ENCODE measurements at regions not wholly inside any gene's neighbourhood (a gene's known extent, or its start where the extent isn't known, plus 50 kb on each side); places are given as distances from the start of the nearest gene placed in this dataset.

- ChIA-PET SMC1A (ENCODE audit: uncharacterized antibody, unreplicated experiment) (no interaction called here), RAD21 (ENCODE audit: unreplicated experiment) (no interaction called here), POLR2A (no interaction called here), CTCF (no interaction called here)
- H3K9ac ChIP-seq (ENCODE audit: control insufficient read depth, insufficient read depth, low read length): no peak overlapping the region
- ATAC-seq: no peak
- no peak overlapping the region for H3K4me3 ChIP-seq
- no TSS peak for BruUV-seq (replicated peaks)
- no peak overlapping the region for H2AFZ ChIP-seq (ENCODE audit: control insufficient read depth, low read depth, low read length)
- FAIRE-seq: no peak
- intact Hi-C loops (cut with micrococcal nuclease; ENCODE audit: unreplicated experiment) (no loop called here), in situ Hi-C loops (cut with MboI) (no loop called here)
- H3K4me2 ChIP-seq (ENCODE audit: control insufficient read depth, insufficient read depth): no peak overlapping the region
- H3K27ac ChIP-seq (ENCODE audit: control insufficient read depth, insufficient read depth): no peak overlapping the region
- H3K79me2 ChIP-seq (ENCODE audit: control insufficient read depth, insufficient read depth, low read length): no peaks in the 10 kb centered on the region
- TF ChIP-seq EP300 (IDR thresholded peaks at IDR 0.05; ENCODE audit: borderline replicate concordance in 1 of 2, control insufficient read depth in 1 of 2, low read depth in 2 of 2, low read length in 2 of 2): no peak
- TF ChIP-seq ASH2L (IDR thresholded peaks at IDR 0.05; ENCODE audit: borderline replicate concordance, low read depth): no peak
- no peak for TF ChIP-seq SREBF2 (IDR thresholded peaks at IDR 0.05; ENCODE audit: low read length)
- TF ChIP-seq SRF (IDR thresholded peaks at IDR 0.05; ENCODE audit: low read depth in 2 of 2, low read length in 2 of 2): no peak
- TF ChIP-seq CREM (IDR thresholded peaks at IDR 0.05; ENCODE audit: low read depth): no peak
- TF ChIP-seq, protein P1, sequence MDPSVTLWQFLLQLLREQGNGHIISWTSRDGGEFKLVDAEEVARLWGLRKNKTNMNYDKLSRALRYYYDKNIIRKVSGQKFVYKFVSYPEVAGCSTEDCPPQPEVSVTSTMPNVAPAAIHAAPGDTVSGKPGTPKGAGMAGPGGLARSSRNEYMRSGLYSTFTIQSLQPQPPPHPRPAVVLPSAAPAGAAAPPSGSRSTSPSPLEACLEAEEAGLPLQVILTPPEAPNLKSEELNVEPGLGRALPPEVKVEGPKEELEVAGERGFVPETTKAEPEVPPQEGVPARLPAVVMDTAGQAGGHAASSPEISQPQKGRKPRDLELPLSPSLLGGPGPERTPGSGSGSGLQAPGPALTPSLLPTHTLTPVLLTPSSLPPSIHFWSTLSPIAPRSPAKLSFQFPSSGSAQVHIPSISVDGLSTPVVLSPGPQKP (IDR thresholded peaks at IDR 0.05; ENCODE audit: low read depth, low read length): no peak
- no peak for TF ChIP-seq SPI1 (IDR thresholded peaks at IDR 0.05; ENCODE audit: borderline replicate concordance, insufficient read depth, low read depth, low read length)
- no peak for TF ChIP-seq POLR2AphosphoS5 (IDR thresholded peaks at IDR 0.05; ENCODE audit: low read length)
- TF ChIP-seq SMAD1 (IDR thresholded peaks at IDR 0.05; ENCODE audit: low read depth, partially characterized antibody): no peak
- TF ChIP-seq, protein P2, sequence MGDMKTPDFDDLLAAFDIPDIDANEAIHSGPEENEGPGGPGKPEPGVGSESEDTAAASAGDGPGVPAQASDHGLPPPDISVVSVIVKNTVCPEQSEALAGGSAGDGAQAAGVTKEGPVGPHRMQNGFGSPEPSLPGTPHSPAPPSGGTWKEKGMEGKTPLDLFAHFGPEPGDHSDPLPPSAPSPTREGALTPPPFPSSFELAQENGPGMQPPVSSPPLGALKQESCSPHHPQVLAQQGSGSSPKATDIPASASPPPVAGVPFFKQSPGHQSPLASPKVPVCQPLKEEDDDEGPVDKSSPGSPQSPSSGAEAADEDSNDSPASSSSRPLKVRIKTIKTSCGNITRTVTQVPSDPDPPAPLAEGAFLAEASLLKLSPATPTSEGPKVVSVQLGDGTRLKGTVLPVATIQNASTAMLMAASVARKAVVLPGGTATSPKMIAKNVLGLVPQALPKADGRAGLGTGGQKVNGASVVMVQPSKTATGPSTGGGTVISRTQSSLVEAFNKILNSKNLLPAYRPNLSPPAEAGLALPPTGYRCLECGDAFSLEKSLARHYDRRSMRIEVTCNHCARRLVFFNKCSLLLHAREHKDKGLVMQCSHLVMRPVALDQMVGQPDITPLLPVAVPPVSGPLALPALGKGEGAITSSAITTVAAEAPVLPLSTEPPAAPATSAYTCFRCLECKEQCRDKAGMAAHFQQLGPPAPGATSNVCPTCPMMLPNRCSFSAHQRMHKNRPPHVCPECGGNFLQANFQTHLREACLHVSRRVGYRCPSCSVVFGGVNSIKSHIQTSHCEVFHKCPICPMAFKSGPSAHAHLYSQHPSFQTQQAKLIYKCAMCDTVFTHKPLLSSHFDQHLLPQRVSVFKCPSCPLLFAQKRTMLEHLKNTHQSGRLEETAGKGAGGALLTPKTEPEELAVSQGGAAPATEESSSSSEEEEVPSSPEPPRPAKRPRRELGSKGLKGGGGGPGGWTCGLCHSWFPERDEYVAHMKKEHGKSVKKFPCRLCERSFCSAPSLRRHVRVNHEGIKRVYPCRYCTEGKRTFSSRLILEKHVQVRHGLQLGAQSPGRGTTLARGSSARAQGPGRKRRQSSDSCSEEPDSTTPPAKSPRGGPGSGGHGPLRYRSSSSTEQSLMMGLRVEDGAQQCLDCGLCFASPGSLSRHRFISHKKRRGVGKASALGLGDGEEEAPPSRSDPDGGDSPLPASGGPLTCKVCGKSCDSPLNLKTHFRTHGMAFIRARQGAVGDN (IDR thresholded peaks at IDR 0.05): no peak
- no peak for TF ChIP-seq SMAD5 (IDR thresholded peaks at IDR 0.05; ENCODE audit: low read depth)
- TF ChIP-seq ZNF384 (IDR thresholded peaks at IDR 0.05; ENCODE audit: borderline replicate concordance, low read depth, low read length): no peak
- no peak for TF ChIP-seq NR2F1 (conservative IDR thresholded peaks at IDR 0.05)
- TF ChIP-seq FOXM1 (IDR thresholded peaks at IDR 0.05; ENCODE audit: low read depth, low read length): no peak
- peaks cover 0 to 3% of the 10 kb centered on the region in 2 experiments; a peak in 3 of 4 replicates for H3K27me3 ChIP-seq (replicated peaks in 1 of 2; ENCODE audit: control insufficient read depth in 2 of 2, insufficient read depth in 2 of 2, low read length in 1 of 2)
- H4K20me1 ChIP-seq (ENCODE audit: control insufficient read depth, insufficient read depth): no peaks in the 10 kb centered on the region
- 0% methylated on average over 1 of the region's 1 CpG for WGBS (ENCODE audit: insufficient coverage, insufficient replicate concordance, low lambda C conversion rate, missing lambda C conversion rate)
- no peak for DNase-seq (ENCODE audit: low read depth, low spot score)
- H3K36me3 ChIP-seq (ENCODE audit: control insufficient read depth in 2 of 2, insufficient read depth in 2 of 2, low read length in 1 of 2): no peaks in the 10 kb centered on the region
- no peaks in the 10 kb centered on the region for H3K9me3 ChIP-seq (replicated peaks; ENCODE audit: control insufficient read depth, insufficient read depth, low read length)
- H3K4me1 ChIP-seq (ENCODE audit: control insufficient read depth, insufficient read depth, low read length): no peaks in the 10 kb centered on the region
These were observed 53.9 kb upstream of the PITX1 start for GRCh38 chr5:135087950-135088349.
